Panc1 (cell line): ENCODE measurements at regions not wholly inside any gene's neighbourhood (a gene's known extent, or its start where the extent isn't known, plus 50 kb on each side); places are given as distances from the start of the nearest gene placed in this dataset.
"Not testable (repeated sequence)": the region's sequence is repeated elsewhere in the genome, so short reads cannot be mapped to it uniquely, and the experiment has no call there.

Source experiments
- ATAC-seq: fragments of 200-7000 bp; cut with Tn5 transposase; 2 replicates; pipeline ENCODE4 v1.9.1; 2020; ENCODE audit warnings: mild to moderate bottlenecking, moderate library complexity
- BruUV-seq: library from RNA; stranded (reverse); fragments of 400-500 nt; replicated peaks from 2 replicates; lab custom pipeline; 2021; lab: Mats Ljungman, UMichigan
- CTCF ChIA-PET: fragments of 300-600 bp; sonication (Branson Sonifier 250); formaldehyde crosslinking; loops from one replicate; lab custom pipeline; 2022; ENCODE audit warnings: antibody characterized with exemption; lab: Charles Lee
- POLR2A ChIA-PET: fragments of 300-600 bp; sonication (Branson Sonifier 250); formaldehyde crosslinking; loops from one replicate; lab custom pipeline; 2022; ENCODE audit warnings: antibody characterized with exemption; lab: Charles Lee
- DNase-seq: peaks from one replicate; pipeline ENCODE4 v3.0.0-alpha.2; 2010; ENCODE audit warnings: low read depth, low spot score
- H3K27ac ChIP-seq: 2 replicates; pipeline ENCODE4 v1.5.1; 2011; ENCODE audit warnings: mild to moderate bottlenecking, low read length, inconsistent platforms
- H3K27me3 ChIP-seq: fragments of 200-500 bp; sonication (Bioruptor generic); 2 replicates; pipeline ENCODE4 v1.6.0; 2014; ENCODE audit warnings: low read length, inconsistent platforms; ENCODE audit not compliant: control insufficient read depth, insufficient read depth
- H3K36me3 ChIP-seq: fragments of 200-500 bp; sonication (Bioruptor generic); 2 replicates; pipeline ENCODE4 v1.5.1; 2014; ENCODE audit warnings: inconsistent platforms, mild to moderate bottlenecking, low read length, moderate library complexity; ENCODE audit not compliant: control insufficient read depth, insufficient read depth
- H3K4me1 ChIP-seq: 2 replicates; pipeline ENCODE4 v1.5.1; 2011; ENCODE audit warnings: inconsistent platforms, mild to moderate bottlenecking, low read length, moderate library complexity; ENCODE audit not compliant: control insufficient read depth, insufficient read depth
- H3K4me3 ChIP-seq, 2 experiments: 2 replicates each; pipeline ENCODE4 v1.5.1; 2011 to 2012; ENCODE audit warnings: low read depth in 2 of 2, low read length in 2 of 2, mild to moderate bottlenecking in 2 of 2, inconsistent platforms in 1 of 2, moderate library complexity in 1 of 2
- H3K9me3 ChIP-seq: fragments of 200-500 bp; sonication (Bioruptor generic); 2 replicates; pipeline ENCODE4 v1.5.1; 2014; ENCODE audit warnings: low read depth, mild to moderate bottlenecking, inconsistent platforms, low read length, moderate library complexity; ENCODE audit not compliant: control insufficient read depth, insufficient read depth
- CTCF ChIP-seq: fragments of 450-650 bp; IDR thresholded peaks from 2 replicates; pipeline ENCODE4 v1.5.1; 2017; ENCODE audit warnings: mild to moderate bottlenecking
- POLR2AphosphoS5 ChIP-seq: IDR thresholded peaks from 2 replicates; pipeline ENCODE4 v1.6.1; 2012; ENCODE audit warnings: mild to moderate bottlenecking, low read depth, low read length, moderate library complexity
- REST ChIP-seq, 2 experiments: IDR thresholded peaks; 2 replicates each; pipeline ENCODE4 v1.6.1; 2011 to 2012; ENCODE audit warnings: low read depth in 2 of 2, control low read depth in 1 of 2, low read length in 1 of 2, mild to moderate bottlenecking in 1 of 2, moderate library complexity in 1 of 2; ENCODE audit not compliant: insufficient read depth in 1 of 2
- SIN3A ChIP-seq: IDR thresholded peaks from 2 replicates; pipeline ENCODE4 v1.6.1; 2012; ENCODE audit warnings: low read depth, mild to moderate bottlenecking, low read length, moderate library complexity, borderline replicate concordance; ENCODE audit not compliant: insufficient read depth
- TCF7L2 ChIP-seq: IDR thresholded peaks from 2 replicates; pipeline ENCODE4 v1.6.1; 2011; ENCODE audit warnings: mild to moderate bottlenecking, low read depth, low read length, inconsistent platforms
- in situ Hi-C: cut with HindIII; loops from 2 replicates; pipeline ENCODE4 v1.10.0; 2016; ENCODE audit warnings: low sequenced_read_pairs, low pct_unique_long_range_greater_than_20kb
- intact Hi-C: fragments of 100-400 bp; cut with micrococcal nuclease; formaldehyde crosslinking; loops from one replicate; pipeline ENCODE4 v1.10.0; 2022; ENCODE audit not compliant: unreplicated experiment

GRCh38 chrX:118246961-118247360 is 98.9 kb upstream of the WDR44 start:
- DNase-seq, in situ Hi-C loops, H3K27ac ChIP-seq, H3K9me3 ChIP-seq, H3K4me3 ChIP-seq, CTCF ChIA-PET, H3K4me1 ChIP-seq, H3K27me3 ChIP-seq, ATAC-seq, BruUV-seq, H3K36me3 ChIP-seq, intact Hi-C loops, POLR2A ChIA-PET: not testable (repeated sequence)

- no peak overlapping the region for H3K4me3 ChIP-seq
- CTCF ChIA-PET = no interaction called here
- no peaks in the 10 kb centered on the region for H3K27me3 ChIP-seq
- intact Hi-C loops (no loop called here), in situ Hi-C loops (no loop called here)
- no peak for TF ChIP-seq POLR2AphosphoS5
- no peak for TF ChIP-seq TCF7L2
- no peak for TF ChIP-seq SIN3A
- no peak for TF ChIP-seq REST (IDR thresholded peaks at IDR 0.05; ENCODE audit: insufficient read depth in 1 of 2, low read depth in 2 of 2, low read length in 1 of 2)
- ATAC-seq (no peak), DNase-seq (no peak)
- POLR2A ChIA-PET = no interaction called here
- H3K36me3 ChIP-seq = no peaks in the 10 kb centered on the region
- no peak overlapping the region for H3K27ac ChIP-seq
- H3K4me1 ChIP-seq = no peaks in the 10 kb centered on the region
- no peaks in the 10 kb centered on the region for H3K9me3 ChIP-seq
- no TSS peak for BruUV-seq
These were observed 96.8 kb upstream of the WDR44 start for GRCh38 chrX:118249146-118249545.

GRCh38 chrX:118250445-118250844 is 95.5 kb upstream of the WDR44 start:
- ChIA-PET POLR2A (no interaction called here), CTCF (no interaction called here)
- Histone ChIP-seq H3K27me3 (no peaks in the 10 kb centered on the region), H3K36me3 (no peaks in the 10 kb centered on the region), H3K4me1 (no peaks in the 10 kb centered on the region), H3K9me3 (no peaks in the 10 kb centered on the region), H3K27ac (no peak overlapping the region), H3K4me3 (no peak overlapping the region)
- DNase-seq = no peak
- in situ Hi-C loops = no loop called here
- no peak for ATAC-seq
- intact Hi-C loops = loop anchor here (10.0 kb wide), 2 partner anchors 256 to 1756 kb away; no protein-coding TSS in a partner anchor
- TF ChIP-seq REST (IDR thresholded peaks at IDR 0.05; ENCODE audit: insufficient read depth in 1 of 2, low read depth in 2 of 2, low read length in 1 of 2) (no peak), POLR2AphosphoS5 (no peak), CTCF (no peak), TCF7L2 (no peak), SIN3A (no peak)
- BruUV-seq = no TSS peak
